Neuronal stem cell (in vitro differentiated cells): ENCODE measurements at regions not wholly inside any gene's neighbourhood (a gene's known extent, or its start where the extent isn't known, plus 50 kb on each side); places are given as distances from the start of the nearest gene placed in this dataset.

Source experiments
- DNase-seq: peaks from one replicate; pipeline ENCODE4 v3.0.0-alpha.2; 2013; ENCODE audit warnings: low spot score
- H2AFZ ChIP-seq: one replicate; pipeline ENCODE4 v1.6.1; 2013; ENCODE audit warnings: mild to moderate bottlenecking, low read length, inconsistent platforms
- H2AK5ac ChIP-seq: 2 replicates; pipeline ENCODE4 v1.6.1; 2013; ENCODE audit warnings: low read depth, mild to moderate bottlenecking, inconsistent platforms, low read length, moderate library complexity, mixed read lengths
- H2BK120ac ChIP-seq: 2 replicates; pipeline ENCODE4 v1.6.1; 2013; ENCODE audit warnings: low read depth, mild to moderate bottlenecking, inconsistent platforms, low read length, moderate library complexity, mixed read lengths
- H2BK12ac ChIP-seq: one replicate; pipeline ENCODE4 v1.6.1; 2013; ENCODE audit warnings: low read length, inconsistent platforms
- H2BK15ac ChIP-seq: 2 replicates; pipeline ENCODE4 v1.6.1; 2013; ENCODE audit warnings: mild to moderate bottlenecking, low read length, inconsistent platforms, mixed read lengths
- H2BK5ac ChIP-seq: one replicate; pipeline ENCODE4 v1.6.1; 2013; ENCODE audit warnings: inconsistent platforms, mild to moderate bottlenecking, low read length, moderate library complexity
- H3K14ac ChIP-seq: one replicate; pipeline ENCODE4 v1.6.1; 2013; ENCODE audit warnings: low read length, inconsistent platforms
- H3K18ac ChIP-seq: 2 replicates; pipeline ENCODE4 v1.6.1; 2013; ENCODE audit warnings: low read length, inconsistent platforms
- H3K23ac ChIP-seq: 2 replicates; pipeline ENCODE4 v1.6.1; 2013; ENCODE audit warnings: low read depth, mild to moderate bottlenecking, mixed read lengths, low read length, inconsistent platforms; ENCODE audit not compliant: poor library complexity
- H3K27ac ChIP-seq: replicated peaks from 3 replicates; pipeline ENCODE4 v1.5.1; 2013; ENCODE audit warnings: low read length, inconsistent platforms
- H3K27me3 ChIP-seq, 3 experiments: 2 replicates each; pipeline ENCODE4 v1.6.1; 2013; ENCODE audit warnings: low read length in 3 of 3, mild to moderate bottlenecking in 2 of 3, inconsistent platforms in 1 of 3, low read depth in 1 of 3, mixed read lengths in 1 of 3, moderate library complexity in 1 of 3; ENCODE audit not compliant: control insufficient read depth in 3 of 3, insufficient read depth in 3 of 3
- H3K36me3 ChIP-seq, 2 donors: replicated peaks in 1 of 2; 2 replicates each; pipeline ENCODE4 v1.6.1; 2013; ENCODE audit warnings: low read length in 2 of 2; ENCODE audit not compliant: control insufficient read depth in 2 of 2, insufficient read depth in 2 of 2
- H3K4ac ChIP-seq: 2 replicates; pipeline ENCODE4 v1.6.1; 2013; ENCODE audit warnings: inconsistent platforms, mild to moderate bottlenecking, low read length, moderate library complexity
- H3K4me1 ChIP-seq, 2 donors: 1 replicate in 1 of 2; 2 replicates in 1 of 2; pipeline ENCODE4 v1.6.1; 2013; ENCODE audit warnings: low read length in 2 of 2, low read depth in 1 of 2; ENCODE audit not compliant: control insufficient read depth in 2 of 2, insufficient read depth in 1 of 2
- H3K4me2 ChIP-seq: one replicate; pipeline ENCODE4 v1.6.1; 2013; ENCODE audit warnings: mild to moderate bottlenecking, low read length, inconsistent platforms; ENCODE audit not compliant: insufficient read depth, poor library complexity, severe bottlenecking
- H3K4me3 ChIP-seq, 2 donors: 2 replicates each; pipeline ENCODE4 v1.5.1; 2013; ENCODE audit warnings: low read length in 2 of 2, mild to moderate bottlenecking in 2 of 2, inconsistent platforms in 1 of 2, moderate library complexity in 1 of 2
- H3K79me1 ChIP-seq: one replicate; pipeline ENCODE4 v1.6.1; 2013; ENCODE audit warnings: low read depth, mild to moderate bottlenecking, inconsistent platforms, low read length, moderate library complexity
- H3K9ac ChIP-seq: one replicate; pipeline ENCODE4 v1.6.1; 2013; ENCODE audit warnings: mild to moderate bottlenecking, low read depth, low read length, inconsistent platforms; ENCODE audit not compliant: poor library complexity
- H3K9me3 ChIP-seq, 2 donors: replicated peaks in 1 of 2; 2 replicates each; pipeline versions ENCODE3 to v1.6.1; 2013; ENCODE audit warnings: low read length in 2 of 2, mild to moderate bottlenecking in 2 of 2, inconsistent platforms in 1 of 2, low read depth in 1 of 2, mixed read lengths in 1 of 2, moderate library complexity in 1 of 2; ENCODE audit not compliant: control insufficient read depth in 2 of 2, insufficient read depth in 1 of 2
- H4K8ac ChIP-seq: one replicate; pipeline ENCODE4 v1.6.1; 2013; ENCODE audit warnings: low read depth, mild to moderate bottlenecking, inconsistent platforms, low read length, moderate library complexity
- H4K91ac ChIP-seq: one replicate; pipeline ENCODE4 v1.6.1; 2013; ENCODE audit warnings: low read length, low read depth, mild to moderate bottlenecking, inconsistent platforms; ENCODE audit not compliant: poor library complexity
- WGBS, 2 donors: extraction: QIAGEN DNeasy Blood & Tissue Kit; methylation state at CpG; one replicate each; pipeline ENCODE4 v1.1.7; 2013; ENCODE audit warnings: missing lambda C conversion rate in 2 of 2, mixed read lengths in 1 of 2; ENCODE audit not compliant: insufficient read length in 2 of 2, insufficient replicate concordance in 1 of 2; ENCODE audit errors: extremely low coverage in 2 of 2; 5-methylcytosine and 5-hydroxymethylcytosine counted together

DNA sequence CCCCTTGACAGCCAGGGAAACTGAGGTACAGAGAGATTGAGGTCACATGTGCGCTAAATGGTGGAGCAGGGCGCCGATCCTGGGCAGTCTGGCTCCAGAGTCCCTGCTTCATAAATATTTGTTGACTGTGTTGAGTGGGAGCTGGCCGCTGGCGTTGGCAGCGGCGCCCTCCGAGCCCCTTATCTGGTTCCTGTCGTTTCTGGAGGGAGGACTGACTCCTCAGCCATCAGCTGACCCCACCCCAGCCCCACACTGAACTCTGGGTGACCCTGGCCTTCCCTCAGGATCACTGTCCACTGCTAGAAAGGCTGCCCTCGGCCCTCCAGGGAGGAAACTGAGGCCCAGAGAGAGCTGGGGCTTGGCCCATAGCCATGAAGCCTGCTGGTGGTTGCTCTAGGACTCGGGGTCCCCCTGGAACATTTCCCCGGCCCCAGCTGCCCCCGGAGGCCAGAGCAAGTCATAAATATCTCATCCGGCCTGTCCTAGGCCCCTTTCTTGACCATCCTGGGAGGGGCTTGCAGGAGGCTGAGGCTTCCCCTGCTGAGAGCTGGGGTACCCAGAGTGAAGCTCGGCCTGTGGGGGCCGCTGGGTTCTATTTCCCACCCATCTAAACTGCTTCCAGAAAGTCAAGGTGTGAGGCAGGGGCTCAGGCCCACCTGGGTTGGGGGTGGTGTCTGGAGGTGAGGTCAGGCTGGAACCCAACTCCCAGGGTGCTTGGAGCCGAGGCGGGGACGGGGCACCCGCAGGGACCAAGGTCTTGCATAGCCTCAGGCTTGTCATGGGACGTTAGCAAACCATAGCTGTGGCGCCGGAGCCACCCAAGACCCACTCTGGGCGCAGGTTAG lies 51.7 kb upstream of the GSE1 start:
- H3K27ac ChIP-seq = no peak overlapping the region
- DNase-seq = no peak
- H2BK15ac ChIP-seq = peak overlapping the region; percentile 12
- no peaks in the 10 kb centered on the region for H3K36me3 ChIP-seq
- H3K18ac ChIP-seq = peak overlapping the region; percentile 60
- no CpG with 5 or more reads among the region's 24 CpGs for WGBS, 2 donors
- H3K23ac ChIP-seq = peak overlapping the region; percentile 2
- peak overlapping the region; percentile 5 for H3K9ac ChIP-seq
- no peak overlapping the region for H2AFZ ChIP-seq
- H3K4me2 ChIP-seq = no peak overlapping the region
- no peak overlapping the region for H4K8ac ChIP-seq
- no peaks in the 10 kb centered on the region for H3K79me1 ChIP-seq
- H2AK5ac ChIP-seq = peak overlapping the region; percentile 95
- no peak overlapping the region for H3K4ac ChIP-seq
- no peak overlapping the region for H3K4me3 ChIP-seq
- no peak overlapping the region for H2BK12ac ChIP-seq
- no peak overlapping the region for H3K14ac ChIP-seq
- peaks cover 0 to 15% (median 0%) of the 10 kb centered on the region in 3 experiments for H3K27me3 ChIP-seq
- H4K91ac ChIP-seq = no peak overlapping the region
- peaks cover 36 to 72% of the 10 kb centered on the region in 2 donors for H3K4me1 ChIP-seq
- H2BK5ac ChIP-seq = no peak overlapping the region
- H2BK120ac ChIP-seq = no peak overlapping the region
- no peaks in the 10 kb centered on the region for H3K9me3 ChIP-seq

- H2BK120ac ChIP-seq = no peak overlapping the region
- no CpG with 5 or more reads among the region's 19 CpGs for WGBS, 2 donors
- no peak overlapping the region for H3K23ac ChIP-seq
- H3K18ac ChIP-seq = peak overlapping the region; percentile 60
- no peak overlapping the region for H3K14ac ChIP-seq
- no peak overlapping the region for H2AFZ ChIP-seq
- peak overlapping the region; percentile 5 for H3K9ac ChIP-seq
- H2BK5ac ChIP-seq = no peak overlapping the region
- H3K9me3 ChIP-seq = no peaks in the 10 kb centered on the region
- H4K8ac ChIP-seq = no peak overlapping the region
- H3K4me1 ChIP-seq = peaks cover 35 to 75% of the 10 kb centered on the region in 2 donors
- no peak overlapping the region for H3K27ac ChIP-seq
- peaks cover 0 to 10% (median 0%) of the 10 kb centered on the region in 3 experiments for H3K27me3 ChIP-seq
- no peak for DNase-seq
- peak overlapping the region; percentile 95 for H2AK5ac ChIP-seq
- H2BK12ac ChIP-seq = no peak overlapping the region
- H3K4me2 ChIP-seq = no peak overlapping the region
- no peak overlapping the region for H4K91ac ChIP-seq
- no peaks in the 10 kb centered on the region for H3K79me1 ChIP-seq
- H2BK15ac ChIP-seq = peak overlapping the region; percentile 12
- H3K4me3 ChIP-seq = no peak overlapping the region
- no peaks in the 10 kb centered on the region for H3K36me3 ChIP-seq
- H3K4ac ChIP-seq = no peak overlapping the region
Measured at GRCh38 chr16:85562093-85562786, 50.9 kb upstream of the GSE1 start.

- no peak overlapping the region for H3K9ac ChIP-seq
- peaks cover 0 to 1% of the 10 kb centered on the region in 2 donors for H3K9me3 ChIP-seq
- no peaks in the 10 kb centered on the region for H3K79me1 ChIP-seq
- H3K4me1 ChIP-seq = peaks cover 33 to 73% of the 10 kb centered on the region in 2 donors
- H3K23ac ChIP-seq = no peak overlapping the region
- peak overlapping the region; percentile 21 for H2BK120ac ChIP-seq
- H3K27ac ChIP-seq = no peak overlapping the region
- WGBS, 2 donors = no CpG with 5 or more reads among the region's 8 CpGs
- no peak overlapping the region for H3K14ac ChIP-seq
- peak overlapping the region; percentile 95 for H2BK12ac ChIP-seq
- H3K18ac ChIP-seq = peak overlapping the region; percentile 21
- no peak overlapping the region for H2AFZ ChIP-seq
- DNase-seq = no peak
- H4K8ac ChIP-seq = no peak overlapping the region
- no peaks in the 10 kb centered on the region for H3K36me3 ChIP-seq
- H2BK5ac ChIP-seq = no peak overlapping the region
- H2AK5ac ChIP-seq = no peak overlapping the region
- no peak overlapping the region for H4K91ac ChIP-seq
- H2BK15ac ChIP-seq = no peak overlapping the region
- no peak overlapping the region for H3K4me2 ChIP-seq
- H3K4ac ChIP-seq = no peak overlapping the region
- H3K4me3 ChIP-seq = no peak overlapping the region
- peaks cover 0 to 6% (median 0%) of the 10 kb centered on the region in 3 experiments for H3K27me3 ChIP-seq
Measured at GRCh38 chr16:85563034-85563433, 50.1 kb upstream of the GSE1 start.
